ENCODE measurements at regions not wholly inside any gene's neighbourhood (a gene's known extent, or its start where the extent isn't known, plus 50 kb on each side); places are given as distances from the start of the nearest gene placed in this dataset.
"Not testable (repeated sequence)": the region's sequence is repeated elsewhere in the genome, so short reads cannot be mapped to it uniquely, and the experiment has no call there.

- TF ChIP-seq, protein P1, sequence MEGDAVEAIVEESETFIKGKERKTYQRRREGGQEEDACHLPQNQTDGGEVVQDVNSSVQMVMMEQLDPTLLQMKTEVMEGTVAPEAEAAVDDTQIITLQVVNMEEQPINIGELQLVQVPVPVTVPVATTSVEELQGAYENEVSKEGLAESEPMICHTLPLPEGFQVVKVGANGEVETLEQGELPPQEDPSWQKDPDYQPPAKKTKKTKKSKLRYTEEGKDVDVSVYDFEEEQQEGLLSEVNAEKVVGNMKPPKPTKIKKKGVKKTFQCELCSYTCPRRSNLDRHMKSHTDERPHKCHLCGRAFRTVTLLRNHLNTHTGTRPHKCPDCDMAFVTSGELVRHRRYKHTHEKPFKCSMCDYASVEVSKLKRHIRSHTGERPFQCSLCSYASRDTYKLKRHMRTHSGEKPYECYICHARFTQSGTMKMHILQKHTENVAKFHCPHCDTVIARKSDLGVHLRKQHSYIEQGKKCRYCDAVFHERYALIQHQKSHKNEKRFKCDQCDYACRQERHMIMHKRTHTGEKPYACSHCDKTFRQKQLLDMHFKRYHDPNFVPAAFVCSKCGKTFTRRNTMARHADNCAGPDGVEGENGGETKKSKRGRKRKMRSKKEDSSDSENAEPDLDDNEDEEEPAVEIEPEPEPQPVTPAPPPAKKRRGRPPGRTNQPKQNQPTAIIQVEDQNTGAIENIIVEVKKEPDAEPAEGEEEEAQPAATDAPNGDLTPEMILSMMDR (conservative IDR thresholded peaks at IDR 0.05), result no peak
- H3K9me3 ChIP-seq (ENCODE audit: control insufficient read depth, low read depth, low read length), result no peaks in the 10 kb centered on the region
- no peak overlapping the region for H3T11ph ChIP-seq (ENCODE audit: low read length)
- no peaks in the 10 kb centered on the region; the same call in 1 of the 2 replicates for H3K4me1 ChIP-seq (ENCODE audit: insufficient read depth, low read length)
- H3K9me3 Mint-ChIP-seq, result peaks cover 6 to 8% of the 10 kb centered on the region in 2 experiments; a peak in 3 of 5 replicates
- no peak overlapping the region for H3K4ac ChIP-seq (ENCODE audit: low read depth, low read length)
- H3K4me3 Mint-ChIP-seq, result no peak overlapping the region; a peak in 1 of 5 replicates
- no peak overlapping the region for H2AK5ac ChIP-seq (ENCODE audit: insufficient read length, low read length)
- H4K8ac ChIP-seq (replicated peaks; ENCODE audit: insufficient read length, low read depth, low read length), result no peak overlapping the region
- H3K27ac Mint-ChIP-seq, result peak overlapping the region in 2 of 3 experiments; percentile 33 to 56; a peak in 5 of 7 replicates
- H4K20me1 ChIP-seq (ENCODE audit: control insufficient read depth, insufficient read depth, insufficient read length), result no peaks in the 10 kb centered on the region
- H3K56ac ChIP-seq (ENCODE audit: insufficient read length, low read depth, low read length), result no peak overlapping the region
- H3K79me2 ChIP-seq (ENCODE audit: insufficient read depth, low read length), result no peaks in the 10 kb centered on the region
- H3K18ac ChIP-seq (ENCODE audit: insufficient read length, low read depth, low read length), result no peak overlapping the region
- no peak overlapping the region for H2AFZ ChIP-seq (ENCODE audit: low read length)
- no peaks in the 10 kb centered on the region for H3K79me1 ChIP-seq (ENCODE audit: insufficient read depth, low read depth, low read length, poor library complexity, severe bottlenecking)
- H3K23me2 ChIP-seq (ENCODE audit: insufficient read length, low read depth, low read length, poor library complexity, severe bottlenecking), result no peaks in the 10 kb centered on the region
- no peak overlapping the region for H2BK5ac ChIP-seq (ENCODE audit: insufficient read length, low read length)
- WGBS (ENCODE audit: extremely low coverage, insufficient read length, low lambda C conversion rate), result no CpG with 5 or more reads among the region's 5 CpGs
- H3K14ac ChIP-seq (ENCODE audit: insufficient read depth, low read length), result no peak overlapping the region
- H3K4me1 Mint-ChIP-seq, result peaks cover 20 to 22% of the 10 kb centered on the region in 2 experiments
- H3K4me2 ChIP-seq (ENCODE audit: insufficient read depth, insufficient read length, low read length), result peak overlapping the region; percentile 18
- no peak overlapping the region for H2BK12ac ChIP-seq (ENCODE audit: insufficient read length, low read depth, low read length)
- no peak overlapping the region for H2BK15ac ChIP-seq (ENCODE audit: low read depth, low read length)
- no peaks in the 10 kb centered on the region; a peak in 1 of 7 replicates for H3K36me3 Mint-ChIP-seq (ENCODE audit: insufficient read depth in 1 of 3, low read depth in 3 of 3)
- no peak overlapping the region for H3K23ac ChIP-seq (ENCODE audit: insufficient read length, low read depth, low read length)
- H3K27me3 ChIP-seq (ENCODE audit: insufficient read depth, low read length), result no peaks in the 10 kb centered on the region; the same call in 1 of the 2 replicates
- no peak overlapping the region for H3K27ac ChIP-seq (ENCODE audit: insufficient read length, low read depth, low read length)
- H3K9ac ChIP-seq (ENCODE audit: extremely low read depth, insufficient read length, low read length), result no peak overlapping the region
- no peak overlapping the region for H4K5ac ChIP-seq (ENCODE audit: insufficient read length, low read depth, low read length)
- H4K91ac ChIP-seq (ENCODE audit: insufficient read length, low read depth, low read length), result no peak overlapping the region
- no peak overlapping the region for H2BK20ac ChIP-seq (ENCODE audit: low read depth, low read length, poor library complexity, severe bottlenecking)
- DNase-seq, result no peak
- no peaks in the 10 kb centered on the region for H3K27me3 Mint-ChIP-seq (ENCODE audit: low read depth)
- no peak overlapping the region for H2BK120ac ChIP-seq (ENCODE audit: low read depth, low read length, poor library complexity, severe bottlenecking)
Observed at GRCh38 chr21:35593000-35593502, 467.3 kb downstream of the SETD4 start.

DNA sequence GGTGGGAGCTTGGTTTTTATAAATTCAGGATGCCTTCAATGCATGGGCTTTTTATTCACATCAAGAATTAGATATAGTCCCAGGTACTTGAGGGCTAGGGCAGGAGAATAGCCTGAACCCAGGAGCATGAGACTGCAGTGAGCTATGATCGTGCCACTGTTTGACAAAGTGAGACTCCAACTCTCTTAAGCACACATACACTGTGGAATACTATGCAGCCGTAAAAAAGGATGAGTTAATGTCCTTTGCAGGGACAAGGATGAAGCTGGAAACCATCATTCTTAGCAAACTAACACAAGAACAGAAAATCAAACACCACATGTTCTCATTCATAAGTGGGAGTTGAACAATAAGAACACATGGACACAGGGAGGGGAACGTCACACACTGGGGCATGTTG lies 470.0 kb downstream of the SETD4 start:
- H3K27me3 Mint-ChIP-seq (ENCODE audit: low read depth); H2BK15ac ChIP-seq (ENCODE audit: low read depth, low read length); H3K56ac ChIP-seq (ENCODE audit: insufficient read length, low read depth, low read length); H2AK5ac ChIP-seq (ENCODE audit: insufficient read length, low read length); H3K14ac ChIP-seq (ENCODE audit: insufficient read depth, low read length); H2BK5ac ChIP-seq (ENCODE audit: insufficient read length, low read length); H3K9ac ChIP-seq (ENCODE audit: extremely low read depth, insufficient read length, low read length); H4K20me1 ChIP-seq (ENCODE audit: control insufficient read depth, insufficient read depth, insufficient read length); DNase-seq; H4K91ac ChIP-seq (ENCODE audit: insufficient read length, low read depth, low read length); H2BK120ac ChIP-seq (ENCODE audit: low read depth, low read length, poor library complexity, severe bottlenecking); H3K4me2 ChIP-seq (ENCODE audit: insufficient read depth, insufficient read length, low read length); H3K79me1 ChIP-seq (ENCODE audit: insufficient read depth, low read depth, low read length, poor library complexity, severe bottlenecking); H3K23me2 ChIP-seq (ENCODE audit: insufficient read length, low read depth, low read length, poor library complexity, severe bottlenecking); H3K9me3 ChIP-seq (ENCODE audit: control insufficient read depth, low read depth, low read length); H4K5ac ChIP-seq (ENCODE audit: insufficient read length, low read depth, low read length); H3K79me2 ChIP-seq (ENCODE audit: insufficient read depth, low read length); H2BK12ac ChIP-seq (ENCODE audit: insufficient read length, low read depth, low read length); H4K8ac ChIP-seq (replicated peaks; ENCODE audit: insufficient read length, low read depth, low read length); H3T11ph ChIP-seq (ENCODE audit: low read length); H3K18ac ChIP-seq (ENCODE audit: insufficient read length, low read depth, low read length); H2AFZ ChIP-seq (ENCODE audit: low read length); H2BK20ac ChIP-seq (ENCODE audit: low read depth, low read length, poor library complexity, severe bottlenecking); H3K4me3 Mint-ChIP-seq; H3K27me3 ChIP-seq (ENCODE audit: insufficient read depth, low read length); H3K9me3 Mint-ChIP-seq; H3K27ac Mint-ChIP-seq; H3K23ac ChIP-seq (ENCODE audit: insufficient read length, low read depth, low read length); H3K4me1 ChIP-seq (ENCODE audit: insufficient read depth, low read length); H3K36me3 Mint-ChIP-seq (ENCODE audit: insufficient read depth in 1 of 3, low read depth in 3 of 3); H3K27ac ChIP-seq (ENCODE audit: insufficient read length, low read depth, low read length); H3K4ac ChIP-seq (ENCODE audit: low read depth, low read length): not testable (repeated sequence)
- no CpG with 5 or more reads among the region's 3 CpGs for WGBS (ENCODE audit: extremely low coverage, insufficient read length, low lambda C conversion rate)
- H3K4me1 Mint-ChIP-seq, result peaks cover 36 to 45% of the 10 kb centered on the region in 2 experiments

All from H9 (cell line).